GM23338 (cell line): ENCODE measurements at regions not wholly inside any gene's neighbourhood (a gene's known extent, or its start where the extent isn't known, plus 50 kb on each side); places are given as distances from the start of the nearest gene placed in this dataset.

ENCODE experiments used
- ATAC-seq: fragments of 200-7000 bp; cut with Tn5 transposase; 3 replicates; pipeline ENCODE4 v1.9.1; 2020
- DNase-seq: peaks from one replicate; pipeline ENCODE4 v3.0.0-alpha.2; 2015; ENCODE audit warnings: low spot score
- H2AFZ ChIP-seq: fragments of 200-600 bp; sonication (generic); 2 replicates; pipeline ENCODE4 v1.8.0; 2016; ENCODE audit warnings: antibody characterized with exemption, mild to moderate bottlenecking, moderate library complexity
- H3F3A ChIP-seq: fragments of 200-600 bp; sonication (generic); replicated peaks from 2 replicates; pipeline ENCODE4 v1.8.0; 2017; ENCODE audit warnings: antibody characterized with exemption, mixed run types, low read depth
- H3K27ac ChIP-seq: fragments of 200-600 bp; sonication (generic); 2 replicates; pipeline ENCODE4 v1.6.1; 2016; ENCODE audit warnings: low read depth
- H3K27me3 ChIP-seq: fragments of 200-600 bp; sonication (generic); 2 replicates; pipeline ENCODE4 v1.8.0; 2016; ENCODE audit warnings: mild to moderate bottlenecking, mixed run types, moderate library complexity; ENCODE audit not compliant: insufficient read depth
- H3K36me3 ChIP-seq: fragments of 200-600 bp; sonication (generic); 2 replicates; pipeline ENCODE4 v1.8.0; 2016; ENCODE audit warnings: mild to moderate bottlenecking; ENCODE audit not compliant: insufficient read depth
- H3K4me1 ChIP-seq: fragments of 200-600 bp; sonication (generic); 2 replicates; pipeline ENCODE4 v1.8.0; 2016; ENCODE audit warnings: mild to moderate bottlenecking, moderate library complexity; ENCODE audit not compliant: insufficient read depth
- H3K4me2 ChIP-seq: fragments of 200-600 bp; sonication (generic); 2 replicates; pipeline ENCODE4 v1.7.1; 2017; ENCODE audit warnings: mixed run types
- H3K4me3 ChIP-seq: fragments of 200-600 bp; sonication (generic); 2 replicates; pipeline ENCODE4 v1.6.1; 2016; ENCODE audit warnings: mixed run types
- H3K79me2 ChIP-seq: fragments of 200-600 bp; sonication (generic); replicated peaks from 2 replicates; pipeline ENCODE4 v1.8.0; 2017; ENCODE audit warnings: mild to moderate bottlenecking; ENCODE audit not compliant: insufficient read depth
- H3K9me2 ChIP-seq: fragments of 200-600 bp; sonication (generic); 2 replicates; pipeline ENCODE4 v1.8.0; 2017; ENCODE audit not compliant: insufficient read depth
- H4K20me1 ChIP-seq: fragments of 200-600 bp; sonication (generic); replicated peaks from 2 replicates; pipeline ENCODE4 v1.8.0; 2017; ENCODE audit warnings: mild to moderate bottlenecking; ENCODE audit not compliant: insufficient read depth
- H3K27ac Mint-ChIP-seq: 2 replicates; pipeline ENCODE4 v1.8.0; 2020; ENCODE audit warnings: inconsistent platforms, mild to moderate bottlenecking, moderate library complexity, mixed read lengths
- H3K27me3 Mint-ChIP-seq: 3 replicates; pipeline ENCODE4 v1.8.0; 2022; ENCODE audit warnings: low read depth, mild to moderate bottlenecking, moderate library complexity, mixed read lengths, inconsistent platforms; ENCODE audit not compliant: insufficient read depth, poor library complexity
- H3K36me3 Mint-ChIP-seq: 3 replicates; pipeline ENCODE4 v1.8.0; 2021; ENCODE audit warnings: low read depth, mild to moderate bottlenecking, inconsistent platforms, moderate library complexity, mixed read lengths
- H3K4me1 Mint-ChIP-seq: 3 replicates; pipeline ENCODE4 v1.8.0; 2020; ENCODE audit warnings: mild to moderate bottlenecking, inconsistent platforms, mixed read lengths
- H3K4me3 Mint-ChIP-seq: 3 replicates; pipeline ENCODE4 v1.8.0; 2021; ENCODE audit warnings: moderate library complexity, mild to moderate bottlenecking, inconsistent platforms, mixed read lengths
- H3K9me3 Mint-ChIP-seq: 3 replicates; pipeline ENCODE4 v1.8.0; 2020; ENCODE audit warnings: moderate library complexity, mild to moderate bottlenecking, inconsistent platforms, mixed read lengths
- CREB1 ChIP-seq: fragments of 250-450 bp; sonication (Bioruptor Pico); IDR thresholded peaks from 2 replicates; pipeline ENCODE4 v1.5.0; 2020; ENCODE audit warnings: low read depth, mild to moderate bottlenecking, moderate library complexity
- CTCF ChIP-seq, 2 experiments: fragments of 200-600 bp in 1 of 2; sonication (generic) in 1 of 2; conservative IDR thresholded peaks; 2 replicates each; pipeline versions ENCODE4 v1.5.1 to v1.6.1; 2016 to 2017; ENCODE audit warnings: antibody characterized with exemption in 2 of 2, low read depth in 2 of 2, mild to moderate bottlenecking in 2 of 2, moderate library complexity in 1 of 2
- ETS1 ChIP-seq: IDR thresholded peaks from 2 replicates; pipeline ENCODE4 v1.6.1; 2016; ENCODE audit warnings: antibody characterized with exemption
- EZH2 ChIP-seq: fragments of 200-600 bp; sonication (generic); IDR thresholded peaks from one replicate; pipeline ENCODE4 v1.8.0; 2017; ENCODE audit warnings: antibody characterized with exemption, mild to moderate bottlenecking, low read depth; ENCODE audit not compliant: unreplicated experiment
- EZH2phosphoT487 ChIP-seq: fragments of 200-600 bp; sonication (generic); IDR thresholded peaks from one replicate; pipeline ENCODE4 v1.8.1; 2018; ENCODE audit warnings: antibody characterized with exemption; ENCODE audit not compliant: unreplicated experiment
- JUNB ChIP-seq: IDR thresholded peaks from one replicate; pipeline ENCODE4 v1.6.1; 2016; ENCODE audit warnings: antibody characterized with exemption; ENCODE audit not compliant: unreplicated experiment
- NANOG ChIP-seq: IDR thresholded peaks from 2 replicates; pipeline ENCODE4 v1.6.1; 2016; ENCODE audit warnings: antibody characterized with exemption, borderline replicate concordance
- POLR2AphosphoS5 ChIP-seq: IDR thresholded peaks from 2 replicates; pipeline ENCODE4 v1.6.1; 2016; ENCODE audit warnings: antibody characterized with exemption, low read depth
- REST ChIP-seq: IDR thresholded peaks from one replicate; pipeline ENCODE4 v1.6.1; 2018; ENCODE audit warnings: antibody characterized with exemption; ENCODE audit not compliant: unreplicated experiment
- STAT1 ChIP-seq: IDR thresholded peaks from one replicate; pipeline ENCODE4 v1.6.1; 2016; ENCODE audit warnings: antibody characterized with exemption; ENCODE audit not compliant: unreplicated experiment
- ZNF114 ChIP-seq: fragments of 250-450 bp; sonication (Bioruptor Pico); IDR thresholded peaks from 2 replicates; pipeline ENCODE4 v1.5.0; 2020; ENCODE audit warnings: mild to moderate bottlenecking, moderate library complexity
- ZNF331 ChIP-seq: fragments of 250-450 bp; sonication (Bioruptor Pico); IDR thresholded peaks from 2 replicates; pipeline ENCODE4 v1.5.0; 2020; ENCODE audit warnings: low read depth, mild to moderate bottlenecking, moderate library complexity
- ZNF462 ChIP-seq: fragments of 250-450 bp; sonication (Bioruptor Pico); IDR thresholded peaks from 2 replicates; pipeline ENCODE4 v1.5.0; 2020; ENCODE audit warnings: mild to moderate bottlenecking, moderate library complexity

- no peak overlapping the region for H3K4me3 Mint-ChIP-seq
- DNase-seq = no peak
- H3K27me3 Mint-ChIP-seq = no peaks in the 10 kb centered on the region
- no peaks in the 10 kb centered on the region for H3K9me3 Mint-ChIP-seq
- no peak for ATAC-seq
- no peak overlapping the region for H3K27ac ChIP-seq
- H3K27ac Mint-ChIP-seq = no peak overlapping the region
- H3K36me3 Mint-ChIP-seq = no peaks in the 10 kb centered on the region
- peaks cover 16% of the 10 kb centered on the region; the same call in 1 of the 2 replicates for H3K4me1 ChIP-seq
- no peak overlapping the region for H3K4me3 ChIP-seq
- H3K27me3 ChIP-seq = no peaks in the 10 kb centered on the region
- H3F3A ChIP-seq = no peaks in the 10 kb centered on the region
- H4K20me1 ChIP-seq = no peaks in the 10 kb centered on the region
- H3K9me2 ChIP-seq = no peaks in the 10 kb centered on the region
- TF ChIP-seq ETS1 (no peak), JUNB (no peak), REST (no peak), ZNF114 (CRISPR knock-in tag) (no peak), STAT1 (no peak), CTCF (conservative IDR thresholded peaks at IDR 0.05; ENCODE audit: low read depth in 2 of 2) (no peak), POLR2AphosphoS5 (no peak), ZNF331 (CRISPR knock-in tag) (no peak), NANOG (no peak), EZH2phosphoT487 (no peak), ZNF462 (CRISPR knock-in tag) (no peak), CREB1 (CRISPR knock-in tag) (no peak), EZH2 (no peak)
- H3K36me3 ChIP-seq = no peaks in the 10 kb centered on the region
- H3K79me2 ChIP-seq = no peaks in the 10 kb centered on the region
- H2AFZ ChIP-seq = no peak overlapping the region
- no peak overlapping the region for H3K4me2 ChIP-seq
- peaks cover 16% of the 10 kb centered on the region; the same call in 2 of the 3 replicates for H3K4me1 Mint-ChIP-seq
These were observed 76.2 kb upstream of the STXBP5 start for GRCh38 chr6:147128056-147128455.
